Activated CD4-positive, alpha-beta T cell treated with anti-CD3 and anti-CD28 coated beads, Interleukin-2, amount 10 ng/mL, durations not matched to agents 7 days and 5 days (primary cell): ENCODE measurements at regions not wholly inside any gene's neighbourhood (a gene's known extent, or its start where the extent isn't known, plus 50 kb on each side); places are given as distances from the start of the nearest gene placed in this dataset.
"Not testable (repeated sequence)": the region's sequence is repeated elsewhere in the genome, so short reads cannot be mapped to it uniquely, and the experiment has no call there.

Experiments
- CTCF ChIA-PET: fragments of 350-600 bp; sonication (Branson Sonifier 250); formaldehyde crosslinking; loops from one replicate; lab custom pipeline; 2021; ENCODE audit warnings: antibody characterized with exemption; lab: Charles Lee
- POLR2A ChIA-PET: fragments of 350-600 bp; sonication (Branson Sonifier 250); formaldehyde crosslinking; loops from one replicate; lab custom pipeline; 2021; ENCODE audit warnings: antibody characterized with exemption; lab: Charles Lee
- DNase-seq: peaks from one replicate; pipeline ENCODE4 v3.0.0-alpha.2; 2020
- H3K27ac Mint-ChIP-seq: one replicate; pipeline ENCODE4 v1.8.0; 2021; ENCODE audit warnings: mild to moderate bottlenecking, moderate library complexity, mixed read lengths
- H3K27me3 Mint-ChIP-seq: one replicate; pipeline ENCODE4 v1.8.0; 2021; ENCODE audit warnings: mixed read lengths
- H3K36me3 Mint-ChIP-seq: one replicate; pipeline ENCODE4 v1.8.0; 2021; ENCODE audit warnings: low read depth, mixed read lengths
- H3K4me1 Mint-ChIP-seq: one replicate; pipeline ENCODE4 v1.8.0; 2021; ENCODE audit warnings: mixed read lengths
- H3K4me3 Mint-ChIP-seq: one replicate; pipeline ENCODE4 v1.8.0; 2021; ENCODE audit warnings: mild to moderate bottlenecking, moderate library complexity, mixed read lengths
- H3K9me3 Mint-ChIP-seq: one replicate; pipeline ENCODE4 v1.8.0; 2021; ENCODE audit warnings: mixed read lengths

GRCh38 chr7:34354011-34354410, 304.0 kb upstream of the NPSR1 start:
- no peak overlapping the region for H3K4me3 Mint-ChIP-seq

GRCh38 chr7:34354899-34355298, 303.1 kb upstream of the NPSR1 start:
- H3K4me1 Mint-ChIP-seq: no peaks in the 10 kb centered on the region
- POLR2A ChIA-PET: no interaction called here
- DNase-seq: no peak
- CTCF ChIA-PET: no interaction called here
- H3K27me3 Mint-ChIP-seq: no peaks in the 10 kb centered on the region
- no peaks in the 10 kb centered on the region for H3K36me3 Mint-ChIP-seq
- H3K27ac Mint-ChIP-seq: no peak overlapping the region
- no peaks in the 10 kb centered on the region for H3K9me3 Mint-ChIP-seq
- H3K4me3 Mint-ChIP-seq: no peak overlapping the region

More at GRCh38 chr7:34354011-34354410, 304.0 kb upstream of the NPSR1 start:
- Mint-ChIP-seq H3K36me3 (no peaks in the 10 kb centered on the region), H3K27me3 (no peaks in the 10 kb centered on the region), H3K27ac (no peak overlapping the region), H3K9me3 (no peaks in the 10 kb centered on the region), H3K4me1 (no peaks in the 10 kb centered on the region)
- CTCF ChIA-PET: no interaction called here
- no peak for DNase-seq
- POLR2A ChIA-PET: no interaction called here

GRCh38 chr7:34357068-34357467, 300.9 kb upstream of the NPSR1 start:
- Mint-ChIP-seq H3K36me3 (no peaks in the 10 kb centered on the region), H3K27ac (no peak overlapping the region), H3K4me1 (no peaks in the 10 kb centered on the region), H3K4me3 (no peak overlapping the region), H3K9me3 (no peaks in the 10 kb centered on the region), H3K27me3 (no peaks in the 10 kb centered on the region)
- no peak for DNase-seq
- CTCF ChIA-PET: no interaction called here
- POLR2A ChIA-PET: no interaction called here

- POLR2A ChIA-PET: no interaction called here
- CTCF ChIA-PET: no interaction called here
- Mint-ChIP-seq H3K4me1 (no peaks in the 10 kb centered on the region), H3K9me3 (no peaks in the 10 kb centered on the region), H3K27me3 (no peaks in the 10 kb centered on the region), H3K27ac (no peak overlapping the region), H3K36me3 (no peaks in the 10 kb centered on the region), H3K4me3 (no peak overlapping the region)
- no peak for DNase-seq
These were observed 300.1 kb upstream of the NPSR1 start for GRCh38 chr7:34357946-34358345.

- H3K36me3 Mint-ChIP-seq, H3K4me1 Mint-ChIP-seq, H3K27me3 Mint-ChIP-seq, H3K4me3 Mint-ChIP-seq, DNase-seq, H3K27ac Mint-ChIP-seq, CTCF ChIA-PET, POLR2A ChIA-PET, H3K9me3 Mint-ChIP-seq: not testable (repeated sequence)
These were observed 299.4 kb upstream of the NPSR1 start for GRCh38 chr7:34358578-34358977.

- DNase-seq: no peak
- H3K4me1 Mint-ChIP-seq: no peaks in the 10 kb centered on the region
- H3K27me3 Mint-ChIP-seq: no peaks in the 10 kb centered on the region
- H3K4me3 Mint-ChIP-seq: no peak overlapping the region
- no peak overlapping the region for H3K27ac Mint-ChIP-seq
- ChIA-PET CTCF (no interaction called here), POLR2A (no interaction called here)
- no peaks in the 10 kb centered on the region for H3K36me3 Mint-ChIP-seq
- no peaks in the 10 kb centered on the region for H3K9me3 Mint-ChIP-seq
These were observed 296.3 kb upstream of the NPSR1 start for GRCh38 chr7:34361663-34362250.

GRCh38 chr7:34362621-34363020, 295.4 kb upstream of the NPSR1 start:
- Mint-ChIP-seq H3K27ac (no peak overlapping the region), H3K4me1 (no peaks in the 10 kb centered on the region), H3K9me3 (no peaks in the 10 kb centered on the region), H3K4me3 (no peak overlapping the region), H3K36me3 (no peaks in the 10 kb centered on the region), H3K27me3 (no peaks in the 10 kb centered on the region)
- POLR2A ChIA-PET: no interaction called here
- DNase-seq: no peak
- CTCF ChIA-PET: no interaction called here

- H3K9me3 Mint-ChIP-seq: no peaks in the 10 kb centered on the region
- H3K4me3 Mint-ChIP-seq: no peak overlapping the region
- no peak overlapping the region for H3K27ac Mint-ChIP-seq
- CTCF ChIA-PET: no interaction called here
- H3K27me3 Mint-ChIP-seq: no peaks in the 10 kb centered on the region
- no peaks in the 10 kb centered on the region for H3K4me1 Mint-ChIP-seq
- POLR2A ChIA-PET: no interaction called here
- DNase-seq: no peak
- H3K36me3 Mint-ChIP-seq: no peaks in the 10 kb centered on the region
These were observed 293.9 kb upstream of the NPSR1 start for GRCh38 chr7:34364130-34364529.

GRCh38 chr7:34365011-34365410, 293.0 kb upstream of the NPSR1 start:
- POLR2A ChIA-PET: no interaction called here
- H3K4me3 Mint-ChIP-seq: no peak overlapping the region
- no peak for DNase-seq
- no peaks in the 10 kb centered on the region for H3K4me1 Mint-ChIP-seq
- H3K36me3 Mint-ChIP-seq: no peaks in the 10 kb centered on the region
- H3K27me3 Mint-ChIP-seq: no peaks in the 10 kb centered on the region
- CTCF ChIA-PET: no interaction called here
- H3K9me3 Mint-ChIP-seq: no peaks in the 10 kb centered on the region
- H3K27ac Mint-ChIP-seq: no peak overlapping the region

GRCh38 chr7:34365611-34366010, 292.4 kb upstream of the NPSR1 start:
- Mint-ChIP-seq H3K27ac (no peak overlapping the region), H3K36me3 (no peaks in the 10 kb centered on the region), H3K27me3 (no peaks in the 10 kb centered on the region), H3K9me3 (no peaks in the 10 kb centered on the region), H3K4me3 (no peak overlapping the region), H3K4me1 (no peaks in the 10 kb centered on the region)
- POLR2A ChIA-PET: no interaction called here
- no peak for DNase-seq
- CTCF ChIA-PET: no interaction called here

GRCh38 chr7:34371922-34372321, 286.1 kb upstream of the NPSR1 start:
- Mint-ChIP-seq H3K4me1 (no peaks in the 10 kb centered on the region), H3K36me3 (no peaks in the 10 kb centered on the region), H3K9me3 (peaks cover 3% of the 10 kb centered on the region), H3K4me3 (no peak overlapping the region), H3K27ac (no peak overlapping the region), H3K27me3 (no peaks in the 10 kb centered on the region)
- DNase-seq: no peak
- POLR2A ChIA-PET: no interaction called here
- CTCF ChIA-PET: no interaction called here

GRCh38 chr7:34373940-34374339, 284.1 kb upstream of the NPSR1 start:
- POLR2A ChIA-PET: no interaction called here
- no peak for DNase-seq
- CTCF ChIA-PET: no interaction called here
- Mint-ChIP-seq H3K4me1 (no peaks in the 10 kb centered on the region), H3K4me3 (no peak overlapping the region), H3K27me3 (no peaks in the 10 kb centered on the region), H3K27ac (no peak overlapping the region), H3K9me3 (peaks cover 5% of the 10 kb centered on the region), H3K36me3 (no peaks in the 10 kb centered on the region)

GRCh38 chr7:34382166-34382893, 275.7 kb upstream of the NPSR1 start:
- CTCF ChIA-PET: no interaction called here
- POLR2A ChIA-PET: no interaction called here
- H3K4me1 Mint-ChIP-seq: no peaks in the 10 kb centered on the region
- peaks cover 22% of the 10 kb centered on the region for H3K9me3 Mint-ChIP-seq
- no peak for DNase-seq
- H3K27me3 Mint-ChIP-seq: no peaks in the 10 kb centered on the region
- no peak overlapping the region for H3K27ac Mint-ChIP-seq
- no peaks in the 10 kb centered on the region for H3K36me3 Mint-ChIP-seq
- H3K4me3 Mint-ChIP-seq: no peak overlapping the region

GRCh38 chr7:34385384-34385783, 272.6 kb upstream of the NPSR1 start:
- Mint-ChIP-seq H3K27ac (no peak overlapping the region), H3K4me3 (no peak overlapping the region), H3K4me1 (no peaks in the 10 kb centered on the region), H3K9me3 (peaks cover 20% of the 10 kb centered on the region), H3K27me3 (no peaks in the 10 kb centered on the region), H3K36me3 (no peaks in the 10 kb centered on the region)
- ChIA-PET POLR2A (no interaction called here), CTCF (no interaction called here)
- DNase-seq: no peak
